ENCODE measurements at regions not wholly inside any gene's neighbourhood (a gene's known extent, or its start where the extent isn't known, plus 50 kb on each side); places are given as distances from the start of the nearest gene placed in this dataset.

GRCh38 chr2:138319616-138320015, 182.0 kb upstream of the SPOPL start:
- TF ChIP-seq CTCF (IDR thresholded peaks at IDR 0.05) = no peak
- TF ChIP-seq POLR2A (IDR thresholded peaks at IDR 0.05; ENCODE audit: low read depth) = no peak
- TF ChIP-seq POLR2AphosphoS5 (IDR thresholded peaks at IDR 0.05) = no peak

All from esophagus muscularis mucosa (tissue), 3 donors.